H1 (cell line): ENCODE measurements at regions not wholly inside any gene's neighbourhood (a gene's known extent, or its start where the extent isn't known, plus 50 kb on each side); places are given as distances from the start of the nearest gene placed in this dataset.

Source experiments
- CTCF ChIA-PET: fragments of 300-600 bp; sonication (Branson Sonifier 250); formaldehyde crosslinking; loops from one replicate; lab custom pipeline; 2021; ENCODE audit not compliant: partially characterized antibody; lab: Charles Lee
- POLR2A ChIA-PET: fragments of 300-600 bp; sonication (Branson Sonifier 250); formaldehyde crosslinking; loops from one replicate; lab custom pipeline; 2021; ENCODE audit warnings: inconsistent platforms; ENCODE audit not compliant: partially characterized antibody; lab: Charles Lee
- DNase-seq, 2 experiments: peaks; one replicate each; pipeline versions ENCODE4 v3.0.0 to v3.0.0-alpha.2; 2010 to 2022; ENCODE audit warnings: low spot score in 2 of 2, low read depth in 1 of 2, mixed read lengths in 1 of 2
- FAIRE-seq: peaks from 2 replicates; lab custom pipeline; 2011; peaks lifted over from hg19 to GRCh38; lab: Jason Lieb, UNC
- H2AFZ ChIP-seq: 2 replicates; pipeline ENCODE4 v1.8.1; 2012; ENCODE audit warnings: low read length, inconsistent platforms
- H2AK5ac ChIP-seq: 2 replicates; pipeline ENCODE4 v1.6.1; 2013; ENCODE audit warnings: low read depth, low read length
- H2BK120ac ChIP-seq: replicated peaks from 2 replicates; pipeline ENCODE3; 2013; ENCODE audit warnings: low read depth, low read length, inconsistent platforms
- H2BK12ac ChIP-seq: 2 replicates; pipeline ENCODE4 v1.6.1; 2013; ENCODE audit warnings: low read depth, low read length
- H2BK15ac ChIP-seq: 2 replicates; pipeline ENCODE4 v1.6.1; 2013; ENCODE audit warnings: low read length
- H2BK20ac ChIP-seq: 2 replicates; pipeline ENCODE4 v1.6.1; 2013; ENCODE audit warnings: low read length
- H2BK5ac ChIP-seq: 2 replicates; pipeline ENCODE4 v1.6.1; 2013; ENCODE audit warnings: low read depth, low read length
- H3K14ac ChIP-seq: 2 replicates; pipeline ENCODE4 v1.6.1; 2013; ENCODE audit warnings: inconsistent platforms; ENCODE audit not compliant: insufficient read length
- H3K18ac ChIP-seq: 2 replicates; pipeline ENCODE4 v1.6.1; 2013; ENCODE audit warnings: low read length; ENCODE audit errors: extremely low read depth
- H3K23ac ChIP-seq: 2 replicates; pipeline ENCODE4 v1.6.1; 2013; ENCODE audit warnings: inconsistent platforms; ENCODE audit not compliant: insufficient read length
- H3K23me2 ChIP-seq: 2 replicates; pipeline ENCODE4 v1.6.1; 2013; ENCODE audit warnings: low read depth, low read length
- H3K27ac ChIP-seq: 2 replicates; pipeline ENCODE4 v1.6.1; 2011; ENCODE audit warnings: low read depth, low read length, inconsistent platforms
- H3K27me3 ChIP-seq, 4 experiments: replicated peaks in 1 of 4; 1 replicate in 1 of 4; 2 replicates in 3 of 4; pipeline versions ENCODE4 v1.6.1 to v1.8.1; 2011 to 2013; ENCODE audit warnings: low read length in 3 of 4, mild to moderate bottlenecking in 3 of 4, inconsistent platforms in 2 of 4, mixed read lengths in 2 of 4, moderate library complexity in 1 of 4; ENCODE audit not compliant: control insufficient read depth in 3 of 4, insufficient read depth in 3 of 4; ENCODE audit errors: extremely low read depth in 1 of 4
- H3K36me3 ChIP-seq, 4 experiments: 2 replicates each; pipeline versions ENCODE4 v1.6.1 to v1.8.1; 2011 to 2013; ENCODE audit warnings: mild to moderate bottlenecking in 4 of 4, low read length in 3 of 4, moderate library complexity in 2 of 4, control low read depth in 1 of 4, inconsistent platforms in 1 of 4; ENCODE audit not compliant: insufficient read depth in 4 of 4, control insufficient read depth in 2 of 4
- H3K4ac ChIP-seq: replicated peaks from 2 replicates; pipeline ENCODE3; 2013; ENCODE audit warnings: low read length, low read depth, mixed read lengths, inconsistent platforms; ENCODE audit not compliant: insufficient read length
- H3K4me1 ChIP-seq, 4 experiments: replicated peaks in 1 of 4; 1 replicate in 1 of 4; 2 replicates in 3 of 4; pipeline versions ENCODE4 v1.6.1 to v1.8.1; 2011 to 2013; ENCODE audit warnings: low read length in 3 of 4, inconsistent platforms in 2 of 4, mixed read lengths in 1 of 4; ENCODE audit not compliant: insufficient read depth in 4 of 4, control insufficient read depth in 3 of 4
- H3K4me2 ChIP-seq, 2 experiments: 2 replicates each; pipeline versions ENCODE4 v1.6.1 to v1.8.1; 2011 to 2013; ENCODE audit warnings: low read depth in 2 of 2, low read length in 2 of 2, control low read depth in 1 of 2, inconsistent platforms in 1 of 2, mild to moderate bottlenecking in 1 of 2; ENCODE audit not compliant: insufficient read depth in 1 of 2
- H3K4me3 ChIP-seq, 4 experiments: fragments of 200-600, 300-600 bp in 1 of 4; sonication (generic), shearing (Covaris generic), sonication (Bioruptor Twin) in 1 of 4; 2 replicates each; pipeline versions ENCODE4 v1.5.1 to v1.8.1; 2011 to 2016; ENCODE audit warnings: low read length in 4 of 4, low read depth in 3 of 4, control low read depth in 2 of 4, inconsistent platforms in 2 of 4, mild to moderate bottlenecking in 2 of 4, mixed read lengths in 1 of 4, moderate library complexity in 1 of 4; ENCODE audit not compliant: insufficient read depth in 2 of 4; ENCODE audit errors: extremely low read depth in 1 of 4
- H3K56ac ChIP-seq: replicated peaks from 2 replicates; pipeline ENCODE3; 2013; ENCODE audit warnings: low read depth, mild to moderate bottlenecking, mixed read lengths, low read length, inconsistent platforms; ENCODE audit not compliant: insufficient read length
- H3K79me1 ChIP-seq: 2 replicates; pipeline ENCODE4 v1.6.1; 2013; ENCODE audit warnings: low read depth, low read length, control low read depth
- H3K79me2 ChIP-seq, 2 experiments: 2 replicates each; pipeline versions ENCODE4 v1.6.1 to v1.8.1; 2012 to 2013; ENCODE audit warnings: low read length in 2 of 2, mild to moderate bottlenecking in 2 of 2, inconsistent platforms in 1 of 2; ENCODE audit not compliant: insufficient read depth in 2 of 2, control insufficient read depth in 1 of 2
- H3K9ac ChIP-seq, 4 experiments: replicated peaks in 1 of 4; 1 replicate in 1 of 4; 2 replicates in 3 of 4; pipeline versions ENCODE4 v1.6.1 to v1.8.1; 2011 to 2013; ENCODE audit warnings: low read depth in 3 of 4, low read length in 3 of 4, control low read depth in 2 of 4, mild to moderate bottlenecking in 2 of 4, moderate library complexity in 2 of 4, inconsistent platforms in 1 of 4; ENCODE audit errors: extremely low read depth in 1 of 4
- H3K9me3 ChIP-seq, 2 experiments: 2 replicates each; pipeline versions ENCODE4 v1.6.1 to v1.8.1; 2012 to 2013; ENCODE audit warnings: mild to moderate bottlenecking in 2 of 2, moderate library complexity in 2 of 2, control low read depth in 1 of 2, inconsistent platforms in 1 of 2, low read depth in 1 of 2, low read length in 1 of 2, mixed read lengths in 1 of 2; ENCODE audit not compliant: insufficient read depth in 2 of 2
- H4K20me1 ChIP-seq, 2 experiments: replicated peaks in 1 of 2; 2 replicates each; pipeline versions ENCODE3 to v1.8.1; 2011 to 2013; ENCODE audit warnings: inconsistent platforms in 2 of 2, low read length in 2 of 2, mild to moderate bottlenecking in 1 of 2; ENCODE audit not compliant: insufficient read depth in 2 of 2, control insufficient read depth in 1 of 2
- H4K5ac ChIP-seq: 2 replicates; pipeline ENCODE4 v1.6.1; 2013; ENCODE audit warnings: low read length, low read depth, mixed read lengths, inconsistent platforms; ENCODE audit not compliant: insufficient read length
- H4K8ac ChIP-seq: 2 replicates; pipeline ENCODE4 v1.8.0; 2013; ENCODE audit warnings: mild to moderate bottlenecking, moderate library complexity, low read length, inconsistent platforms; ENCODE audit not compliant: insufficient read depth; ENCODE audit errors: extremely low read depth
- H4K91ac ChIP-seq: replicated peaks from 2 replicates; pipeline ENCODE3; 2013; ENCODE audit warnings: low read length, mixed read lengths, inconsistent platforms; ENCODE audit not compliant: insufficient read length
- ATF2 ChIP-seq: IDR thresholded peaks from 2 replicates; pipeline ENCODE4 v1.6.1; 2012; ENCODE audit warnings: low read length, inconsistent platforms
- BACH1 ChIP-seq: IDR thresholded peaks from 2 replicates; pipeline ENCODE4 v1.6.1; 2012; ENCODE audit warnings: low read length, improper control_type of control experiment
- KDM4A ChIP-seq: IDR thresholded peaks from one replicate; pipeline ENCODE4 v1.7.1; 2012; ENCODE audit warnings: low read depth, mild to moderate bottlenecking, moderate library complexity, low read length, inconsistent platforms; ENCODE audit not compliant: severe bottlenecking
- NRF1 ChIP-seq: IDR thresholded peaks from 2 replicates; pipeline ENCODE4 v1.6.1; 2011; ENCODE audit warnings: mild to moderate bottlenecking, low read depth, low read length, improper control_type of control experiment
- SP1 ChIP-seq: IDR thresholded peaks from 2 replicates; pipeline ENCODE4 v1.6.1; 2011; ENCODE audit warnings: low read depth, low read length
- TBP ChIP-seq: IDR thresholded peaks from 2 replicates; pipeline ENCODE4 v1.6.1; 2011; ENCODE audit warnings: low read depth, low read length, improper control_type of control experiment
- YY1 ChIP-seq: IDR thresholded peaks from 2 replicates; pipeline ENCODE4 v1.6.1; 2011; ENCODE audit warnings: low read depth, mild to moderate bottlenecking, low read length
- WGBS, 2 experiments: shearing (Covaris generic) in 1 of 2; methylation state at CpG; one replicate each; pipeline versions ENCODE4 v1.1.6 to v1.1.7; 2013 to 2015; ENCODE audit warnings: low lambda C conversion rate in 2 of 2, mixed read lengths in 2 of 2, inconsistent platforms in 1 of 2, low coverage in 1 of 2, missing lambda C conversion rate in 1 of 2; ENCODE audit not compliant: insufficient replicate concordance in 2 of 2, insufficient coverage in 1 of 2, insufficient read length in 1 of 2; ENCODE audit errors: extremely low coverage in 1 of 2, missing lambda C conversion rate in 1 of 2; 5-methylcytosine and 5-hydroxymethylcytosine counted together

- Histone ChIP-seq H3K79me1 (no peaks in the 10 kb centered on the region), H3K9ac (no peak overlapping the region), H2BK12ac (no peak overlapping the region), H2BK15ac (no peak overlapping the region), H4K20me1 (no peaks in the 10 kb centered on the region), H2BK20ac (no peak overlapping the region), H3K36me3 (no peaks in the 10 kb centered on the region), H3K4ac (no peak overlapping the region), H3K27ac (no peak overlapping the region), H3K4me1 (no peaks in the 10 kb centered on the region), H3K79me2 (no peaks in the 10 kb centered on the region), H3K18ac (no peak overlapping the region), H3K27me3 (no peaks in the 10 kb centered on the region), H2AFZ (no peak overlapping the region), H3K23ac (no peak overlapping the region), H2AK5ac (no peak overlapping the region), H4K5ac (no peak overlapping the region), H3K56ac (no peak overlapping the region), H2BK120ac (no peak overlapping the region), H4K8ac (no peak overlapping the region), H3K14ac (no peak overlapping the region), H3K4me2 (no peak overlapping the region), H3K9me3 (no peaks in the 10 kb centered on the region), H3K23me2 (no peaks in the 10 kb centered on the region), H4K91ac (no peak overlapping the region), H3K4me3 (no peak overlapping the region), H2BK5ac (no peak overlapping the region)
- CTCF ChIA-PET, result interaction anchor here (0.6 to 1.1 kb wide), 4 partner anchors 10 to 1081 kb away, joined by 3 read pairs; no protein-coding TSS in a partner anchor
- no peak for FAIRE-seq
- POLR2A ChIA-PET, result no interaction called here
- DNase-seq, result no peak
- 50% methylated on average over 2 of the region's 2 CpGs; no CpG with 5 or more reads in 1 of the 2 experiments for WGBS, 2 experiments
- TF ChIP-seq KDM4A (no peak), SP1 (no peak), TBP (no peak), ATF2 (no peak), NRF1 (no peak), BACH1 (no peak), YY1 (no peak)
Measured at GRCh38 chr11:109814824-109815223, 278.4 kb upstream of the ZC3H12C start.
